ENCODE measurements at regions not wholly inside any gene's neighbourhood (a gene's known extent, or its start where the extent isn't known, plus 50 kb on each side); places are given as distances from the start of the nearest gene placed in this dataset.
"Not testable (repeated sequence)": the region's sequence is repeated elsewhere in the genome, so short reads cannot be mapped to it uniquely, and the experiment has no call there.

- ATAC-seq (no peak), DNase-seq (no peak)
- no peak overlapping the region for H2AFZ ChIP-seq (ENCODE audit: low read length)
- TF ChIP-seq EZH2 (IDR thresholded peaks at IDR 0.05; ENCODE audit: low read length, unreplicated experiment) (no peak), EZH2phosphoT487 (IDR thresholded peaks at IDR 0.05; ENCODE audit: borderline replicate concordance, low read length) (no peak)
- TF ChIP-seq, protein P1, sequence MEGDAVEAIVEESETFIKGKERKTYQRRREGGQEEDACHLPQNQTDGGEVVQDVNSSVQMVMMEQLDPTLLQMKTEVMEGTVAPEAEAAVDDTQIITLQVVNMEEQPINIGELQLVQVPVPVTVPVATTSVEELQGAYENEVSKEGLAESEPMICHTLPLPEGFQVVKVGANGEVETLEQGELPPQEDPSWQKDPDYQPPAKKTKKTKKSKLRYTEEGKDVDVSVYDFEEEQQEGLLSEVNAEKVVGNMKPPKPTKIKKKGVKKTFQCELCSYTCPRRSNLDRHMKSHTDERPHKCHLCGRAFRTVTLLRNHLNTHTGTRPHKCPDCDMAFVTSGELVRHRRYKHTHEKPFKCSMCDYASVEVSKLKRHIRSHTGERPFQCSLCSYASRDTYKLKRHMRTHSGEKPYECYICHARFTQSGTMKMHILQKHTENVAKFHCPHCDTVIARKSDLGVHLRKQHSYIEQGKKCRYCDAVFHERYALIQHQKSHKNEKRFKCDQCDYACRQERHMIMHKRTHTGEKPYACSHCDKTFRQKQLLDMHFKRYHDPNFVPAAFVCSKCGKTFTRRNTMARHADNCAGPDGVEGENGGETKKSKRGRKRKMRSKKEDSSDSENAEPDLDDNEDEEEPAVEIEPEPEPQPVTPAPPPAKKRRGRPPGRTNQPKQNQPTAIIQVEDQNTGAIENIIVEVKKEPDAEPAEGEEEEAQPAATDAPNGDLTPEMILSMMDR (conservative IDR thresholded peaks at IDR 0.05; ENCODE audit: low read depth, low read length): no peak
- ChIA-PET POLR2A (ENCODE audit: unreplicated experiment) (no interaction called here), CTCF (no interaction called here)
- no peaks in the 10 kb centered on the region for H3K79me2 ChIP-seq (ENCODE audit: low read length)
- no peaks in the 10 kb centered on the region for H3K9me3 ChIP-seq (ENCODE audit: low read length)
- H3K36me3 ChIP-seq (ENCODE audit: low read depth, low read length): no peaks in the 10 kb centered on the region
- H3K27me3 ChIP-seq (ENCODE audit: low read length): no peaks in the 10 kb centered on the region
- no peaks in the 10 kb centered on the region for H4K20me1 ChIP-seq (ENCODE audit: low read length)
- H3F3A ChIP-seq (ENCODE audit: low read length, unreplicated experiment): no peaks in the 10 kb centered on the region
- 0 out of 2 replicates have a peak, but pooled peaks cover 8% of the 10 kb centered on the region for H3K4me1 ChIP-seq (ENCODE audit: insufficient read depth, low read length)
- no peak overlapping the region for H3K4me3 ChIP-seq (ENCODE audit: low read length)
- H3K9me2 ChIP-seq (replicated peaks; ENCODE audit: low read length): no peaks in the 10 kb centered on the region
- intact Hi-C loops (cut with micrococcal nuclease): no loop called here
- H3K9ac ChIP-seq (ENCODE audit: low read length): no peak overlapping the region
- H3K27ac ChIP-seq (ENCODE audit: low read length): no peak overlapping the region
- no TSS peak for BruUV-seq (replicated peaks)
- H3K4me2 ChIP-seq (ENCODE audit: low read length): no peak overlapping the region
Measured at GRCh38 chr3:162629372-162629771, 1132.8 kb downstream of the OTOL1 start.

- Histone ChIP-seq H3K36me3 (ENCODE audit: low read depth, low read length) (no peaks in the 10 kb centered on the region), H3K9me3 (ENCODE audit: low read length) (no peaks in the 10 kb centered on the region), H3K4me2 (ENCODE audit: low read length) (no peak overlapping the region), H3K9me2 (replicated peaks; ENCODE audit: low read length) (no peaks in the 10 kb centered on the region), H3K4me3 (ENCODE audit: low read length) (no peak overlapping the region), H3K79me2 (ENCODE audit: low read length) (no peaks in the 10 kb centered on the region), H3K4me1 (ENCODE audit: insufficient read depth, low read length) (0 out of 2 replicates have a peak, but pooled peaks cover 8% of the 10 kb centered on the region), H4K20me1 (ENCODE audit: low read length) (no peaks in the 10 kb centered on the region), H3K27ac (ENCODE audit: low read length) (no peak overlapping the region), H3K9ac (ENCODE audit: low read length) (no peak overlapping the region), H3K27me3 (ENCODE audit: low read length) (no peaks in the 10 kb centered on the region), H3F3A (ENCODE audit: low read length, unreplicated experiment) (no peaks in the 10 kb centered on the region), H2AFZ (ENCODE audit: low read length) (peak overlapping the region; percentile 32; the same call in 1 of the 2 replicates)
- ChIA-PET CTCF (no interaction called here), POLR2A (ENCODE audit: unreplicated experiment) (no interaction called here)
- peak; percentile 37 for DNase-seq
- TF ChIP-seq EZH2 (IDR thresholded peaks at IDR 0.05; ENCODE audit: low read length, unreplicated experiment) (no peak), EZH2phosphoT487 (IDR thresholded peaks at IDR 0.05; ENCODE audit: borderline replicate concordance, low read length) (no peak)
- TF ChIP-seq, protein P1 (conservative IDR thresholded peaks at IDR 0.05; ENCODE audit: low read depth, low read length): no peak
- peak; percentile 95 for ATAC-seq
- no TSS peak for BruUV-seq (replicated peaks)
- intact Hi-C loops (cut with micrococcal nuclease): no loop called here
Measured at GRCh38 chr3:162632672-162633071, 1136.1 kb downstream of the OTOL1 start.

- intact Hi-C loops (cut with micrococcal nuclease); H2AFZ ChIP-seq (ENCODE audit: low read length); CTCF ChIA-PET; ATAC-seq; H3K4me2 ChIP-seq (ENCODE audit: low read length); H4K20me1 ChIP-seq (ENCODE audit: low read length); H3K9me3 ChIP-seq (ENCODE audit: low read length); POLR2A ChIA-PET (ENCODE audit: unreplicated experiment); H3K79me2 ChIP-seq (ENCODE audit: low read length); H3K27me3 ChIP-seq (ENCODE audit: low read length); H3F3A ChIP-seq (ENCODE audit: low read length, unreplicated experiment); BruUV-seq (replicated peaks); H3K36me3 ChIP-seq (ENCODE audit: low read depth, low read length); H3K9me2 ChIP-seq (replicated peaks; ENCODE audit: low read length); DNase-seq; H3K4me3 ChIP-seq (ENCODE audit: low read length); H3K4me1 ChIP-seq (ENCODE audit: insufficient read depth, low read length); H3K9ac ChIP-seq (ENCODE audit: low read length); H3K27ac ChIP-seq (ENCODE audit: low read length): not testable (repeated sequence)
Measured at GRCh38 chr3:162640208-162640607, 1143.6 kb downstream of the OTOL1 start.
